ELR (cell line): ENCODE measurements at regions not wholly inside any gene's neighbourhood (a gene's known extent, or its start where the extent isn't known, plus 50 kb on each side); places are given as distances from the start of the nearest gene placed in this dataset.
"Not testable (repeated sequence)": the region's sequence is repeated elsewhere in the genome, so short reads cannot be mapped to it uniquely, and the experiment has no call there.

ENCODE experiments used
- DNase-seq: peaks from one replicate; pipeline ENCODE4 v3.0.0-alpha.2; 2015; ENCODE audit warnings: low read depth

DNA sequence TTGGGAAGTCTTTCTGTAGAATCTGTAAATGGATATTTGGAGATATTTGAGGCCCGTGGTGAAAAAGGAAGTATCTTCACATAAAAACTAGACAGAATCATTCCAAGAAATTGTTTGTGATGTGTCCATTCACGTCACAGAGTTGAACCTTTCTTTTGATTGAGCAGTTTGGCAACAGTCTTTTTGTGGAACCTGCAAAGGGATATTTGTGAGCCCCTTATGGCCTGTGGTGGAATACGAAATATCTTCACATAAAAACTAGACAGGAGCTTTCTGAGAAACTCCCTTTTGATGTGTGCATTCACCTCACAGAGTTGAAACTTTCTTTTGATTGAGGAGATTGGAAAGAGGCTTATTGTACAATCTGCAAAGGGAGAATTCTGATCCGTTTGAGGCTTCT, 2980.4 kb downstream of the TUBA3C start:
- not testable (repeated sequence) for DNase-seq

DNA sequence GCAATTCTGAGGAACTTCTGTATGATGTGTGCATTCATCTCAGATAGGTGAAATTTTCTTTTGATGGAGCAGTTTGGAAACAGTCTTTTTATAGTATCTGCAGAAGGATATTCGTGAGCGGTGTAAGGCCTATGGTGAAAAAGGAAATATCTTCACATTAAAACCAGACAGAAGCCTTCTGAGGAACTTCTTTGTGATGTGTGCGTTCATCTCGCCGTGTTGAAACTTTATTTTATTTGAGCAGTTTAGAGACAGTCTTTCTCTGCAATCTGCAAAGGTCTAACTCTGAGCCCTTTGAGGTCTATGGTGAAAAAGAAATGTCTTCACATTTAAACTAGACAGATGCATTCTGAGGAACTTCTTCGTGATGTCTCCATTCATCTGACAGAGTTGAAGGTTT, 3021.0 kb downstream of the TUBA3C start:
- DNase-seq, result not testable (repeated sequence)

GRCh38 chr13:16158958-16159357, 3022.7 kb downstream of the TUBA3C start:
- DNase-seq, result not testable (repeated sequence)

DNA sequence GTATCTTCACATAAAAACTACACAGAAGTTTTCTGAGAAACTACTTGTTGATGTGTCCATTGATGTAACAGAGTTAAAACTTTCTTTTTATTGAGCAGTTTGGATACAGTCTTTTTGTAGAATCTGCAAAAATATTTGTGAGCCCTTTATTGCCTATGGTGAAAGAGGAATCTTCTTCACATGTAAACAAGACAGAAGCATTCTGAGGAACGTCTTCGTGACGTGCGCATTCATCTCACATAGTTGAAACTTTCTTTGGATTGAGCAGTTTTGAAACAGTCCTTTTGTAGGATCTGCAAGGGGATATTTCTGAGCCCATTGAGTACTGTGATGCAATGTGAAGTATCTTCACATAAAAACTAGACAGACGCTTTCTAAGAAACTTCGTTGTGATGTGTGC, 3023.6 kb downstream of the TUBA3C start:
- not testable (repeated sequence) for DNase-seq

- DNase-seq, result not testable (repeated sequence)
Observed at GRCh38 chr13:16152849-16153248, 3028.8 kb downstream of the TUBA3C start.

DNA sequence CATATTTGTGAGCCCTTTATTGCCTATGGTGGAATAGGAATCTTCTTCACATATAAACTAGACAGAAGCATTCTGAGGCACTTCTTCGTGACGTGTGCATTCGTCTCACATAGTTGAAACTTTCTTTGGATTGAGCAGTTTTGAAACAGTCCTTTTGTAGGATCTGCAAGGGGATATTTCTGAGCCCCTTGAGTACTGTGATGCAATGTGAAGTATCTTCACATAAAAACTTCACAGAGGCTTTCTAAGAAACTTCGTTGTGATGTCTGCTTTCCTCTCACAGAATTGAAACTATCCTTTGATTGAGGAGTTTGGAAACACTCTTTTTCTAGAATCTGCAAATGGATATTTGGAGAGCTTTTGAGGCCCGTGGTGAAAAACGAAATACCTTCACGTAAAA, 3030.3 kb downstream of the TUBA3C start:
- DNase-seq, result not testable (repeated sequence)

DNA sequence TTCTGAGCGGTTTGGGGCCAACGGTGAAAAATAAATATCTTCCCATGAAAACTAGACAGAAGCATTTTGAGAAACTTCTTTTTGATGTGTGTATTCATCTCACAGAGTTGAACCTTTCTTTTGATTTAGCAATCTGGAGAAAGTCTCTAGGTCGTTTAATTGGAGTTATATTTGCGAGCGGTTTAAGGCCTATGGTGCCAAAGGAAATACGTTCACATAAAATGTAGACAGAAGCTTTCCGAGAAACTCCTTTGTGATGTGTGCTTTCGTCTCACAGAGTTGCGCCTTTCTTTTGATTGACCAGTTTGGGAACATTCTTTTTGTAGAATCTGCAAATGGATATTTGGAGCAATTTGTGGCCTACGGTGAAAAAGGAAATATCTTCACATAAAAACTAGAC, 3032.2 kb downstream of the TUBA3C start:
- DNase-seq, result not testable (repeated sequence)

DNA sequence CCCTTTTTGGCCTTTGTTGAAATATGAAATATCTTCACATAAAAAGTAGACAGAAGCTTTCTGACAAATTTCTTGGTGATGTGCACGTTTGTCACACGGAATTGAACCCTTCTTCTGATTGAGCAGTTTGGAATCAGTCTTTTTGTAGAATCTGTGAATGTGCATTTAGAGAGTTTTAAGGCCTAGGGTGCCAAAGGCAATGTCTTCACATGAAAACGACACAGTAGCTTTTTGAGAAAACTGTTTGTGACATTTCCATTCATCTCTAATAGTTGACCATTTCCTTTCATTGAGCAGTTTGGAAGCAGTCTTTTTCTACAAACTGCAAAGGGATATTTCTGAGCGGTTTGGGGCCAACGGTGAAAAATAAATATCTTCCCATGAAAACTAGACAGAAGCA, 3036.0 kb downstream of the TUBA3C start:
- DNase-seq, result not testable (repeated sequence)

DNA sequence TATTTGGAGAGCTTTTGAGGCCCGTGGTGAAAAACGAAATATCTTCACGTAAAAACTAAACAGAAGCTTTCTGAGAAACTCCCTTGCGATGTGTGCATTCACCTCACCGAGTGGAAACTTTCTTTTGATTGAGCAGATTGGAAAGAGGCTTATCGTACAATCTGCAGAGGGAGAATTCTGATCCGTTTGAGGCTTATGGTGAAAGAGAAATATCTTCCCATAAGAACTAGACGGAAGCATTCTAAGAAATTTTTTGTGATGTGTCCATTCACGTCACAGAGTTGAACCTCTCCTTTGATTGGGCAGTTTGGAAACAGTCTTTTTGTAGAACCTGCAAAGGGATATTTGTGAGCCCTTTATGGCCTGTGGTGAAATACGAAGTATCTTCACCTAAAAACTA, 3040.3 kb downstream of the TUBA3C start:
- DNase-seq, result peak; percentile 8

GRCh38 chr13:16136846-16137245, 3044.8 kb downstream of the TUBA3C start:
- not testable (repeated sequence) for DNase-seq

GRCh38 chr13:16128675-16129074, 3052.9 kb downstream of the TUBA3C start:
- DNase-seq, result not testable (repeated sequence)

- peak; percentile 4 for DNase-seq
Observed at GRCh38 chr13:16113391-16113790, 3068.2 kb downstream of the TUBA3C start.
